T-cell (primary cell): ENCODE measurements at regions not wholly inside any gene's neighbourhood (a gene's known extent, or its start where the extent isn't known, plus 50 kb on each side); places are given as distances from the start of the nearest gene placed in this dataset.

Source experiments
- ATAC-seq, 4 experiments: fragments of 200-7000 bp in 3 of 4; fragments of 150-1000 bp in 1 of 4; cut with Tn5 transposase; replicated peaks in 1 of 4; 1 replicate in 3 of 4; 2 replicates in 1 of 4; pipeline ENCODE4 v1.10.0; 2021; ENCODE audit warnings: moderate library complexity in 3 of 4, mild to moderate bottlenecking in 2 of 4, moderate number of reproducible peaks in 1 of 4
- CTCF ChIA-PET, 2 donors: fragments of 300-600 bp; sonication (Branson Sonifier 250); formaldehyde crosslinking; loops; one replicate each; lab custom pipeline; 2022; ENCODE audit warnings: antibody characterized with exemption in 2 of 2; lab: Charles Lee
- POLR2A ChIA-PET, 2 donors: fragments of 300-600 bp; sonication (Branson Sonifier 250); formaldehyde crosslinking; loops; one replicate each; lab custom pipeline; 2022; ENCODE audit warnings: antibody characterized with exemption in 2 of 2; lab: Charles Lee
- DNase-seq, 35 experiments: peaks; one replicate each; pipeline versions ENCODE4 v3.0.0 to v3.0.0-alpha.2; 2013 to 2023
- H3K27ac ChIP-seq: one replicate; pipeline ENCODE4 v1.5.1; 2013; ENCODE audit warnings: low read length
- H3K27me3 ChIP-seq, 2 experiments: replicated peaks in 1 of 2; 1 replicate in 1 of 2; 2 replicates in 1 of 2; pipeline versions ENCODE4 v1.6.1 to v1.7.0; 2013; ENCODE audit warnings: low read length in 1 of 2, mixed read lengths in 1 of 2; ENCODE audit not compliant: control insufficient read depth in 2 of 2, insufficient read depth in 2 of 2; ENCODE audit errors: extremely low read depth in 1 of 2
- H3K36me3 ChIP-seq, 2 donors: 1 replicate in 1 of 2; 2 replicates in 1 of 2; pipeline versions ENCODE4 v1.6.1 to v1.7.0; 2013; ENCODE audit warnings: low read length in 1 of 2; ENCODE audit not compliant: control insufficient read depth in 2 of 2, insufficient read depth in 1 of 2; ENCODE audit errors: extremely low read depth in 1 of 2
- H3K4me1 ChIP-seq, 2 experiments: 1 replicate in 1 of 2; 2 replicates in 1 of 2; pipeline versions ENCODE4 v1.6.1 to v1.7.0; 2013; ENCODE audit warnings: low read length in 2 of 2, mixed read lengths in 1 of 2; ENCODE audit not compliant: insufficient read depth in 2 of 2, control insufficient read depth in 1 of 2; ENCODE audit errors: extremely low read depth in 1 of 2
- H3K4me3 ChIP-seq, 2 donors: 1 replicate in 1 of 2; 2 replicates in 1 of 2; pipeline versions ENCODE4 v1.5.1 to v1.7.0; 2013; ENCODE audit warnings: mild to moderate bottlenecking in 2 of 2, low read length in 1 of 2, moderate library complexity in 1 of 2; ENCODE audit not compliant: control insufficient read depth in 1 of 2; ENCODE audit errors: extremely low read depth in 1 of 2
- H3K9me3 ChIP-seq: 2 replicates; pipeline ENCODE4 v1.7.0; 2013
- H3K27ac Mint-ChIP-seq, 2 donors: one replicate each; pipeline ENCODE4 v1.8.0; 2020 to 2021; ENCODE audit warnings: mild to moderate bottlenecking in 2 of 2, mixed read lengths in 2 of 2
- H3K27me3 Mint-ChIP-seq, 2 donors: one replicate each; pipeline ENCODE4 v1.8.0; 2021 to 2022; ENCODE audit warnings: mixed read lengths in 2 of 2
- H3K36me3 Mint-ChIP-seq: one replicate; pipeline ENCODE4 v1.8.0; 2021; ENCODE audit warnings: mixed read lengths
- H3K4me1 Mint-ChIP-seq, 3 donors: one replicate each; pipeline ENCODE4 v1.8.0; 2020 to 2022; ENCODE audit warnings: mixed read lengths in 3 of 3, mild to moderate bottlenecking in 1 of 3
- H3K4me3 Mint-ChIP-seq, 3 donors: one replicate each; pipeline ENCODE4 v1.8.0; 2020 to 2022; ENCODE audit warnings: mild to moderate bottlenecking in 3 of 3, mixed read lengths in 3 of 3, moderate library complexity in 3 of 3
- H3K9me3 Mint-ChIP-seq, 3 donors: one replicate each; pipeline ENCODE4 v1.8.0; 2020 to 2022; ENCODE audit warnings: mixed read lengths in 3 of 3
- WGBS: methylation state at CpG from one replicate; pipeline ENCODE4 v1.1.5; 2013; ENCODE audit warnings: missing lambda C conversion rate; ENCODE audit not compliant: insufficient coverage; 5-methylcytosine and 5-hydroxymethylcytosine counted together

DNA sequence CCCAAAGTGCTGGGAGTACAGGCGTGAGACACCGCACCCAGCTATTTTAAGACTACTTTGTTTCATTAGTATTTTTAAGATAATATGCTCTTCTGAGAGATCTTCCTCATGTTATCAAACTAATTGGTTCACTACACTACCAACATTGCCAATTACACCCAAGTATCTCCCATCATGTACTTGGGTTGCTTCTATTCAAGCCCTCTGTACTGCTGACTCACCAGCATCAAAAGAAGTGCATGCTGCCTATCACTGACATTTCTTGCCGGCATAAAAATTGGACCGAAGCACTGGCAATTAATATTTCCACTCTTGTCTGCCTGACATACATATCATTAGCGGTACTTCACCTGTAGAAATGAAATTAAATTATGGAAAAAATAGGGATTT lies 164.2 kb upstream of the NBEA start:
- no peak overlapping the region for H3K4me3 Mint-ChIP-seq

DNA sequence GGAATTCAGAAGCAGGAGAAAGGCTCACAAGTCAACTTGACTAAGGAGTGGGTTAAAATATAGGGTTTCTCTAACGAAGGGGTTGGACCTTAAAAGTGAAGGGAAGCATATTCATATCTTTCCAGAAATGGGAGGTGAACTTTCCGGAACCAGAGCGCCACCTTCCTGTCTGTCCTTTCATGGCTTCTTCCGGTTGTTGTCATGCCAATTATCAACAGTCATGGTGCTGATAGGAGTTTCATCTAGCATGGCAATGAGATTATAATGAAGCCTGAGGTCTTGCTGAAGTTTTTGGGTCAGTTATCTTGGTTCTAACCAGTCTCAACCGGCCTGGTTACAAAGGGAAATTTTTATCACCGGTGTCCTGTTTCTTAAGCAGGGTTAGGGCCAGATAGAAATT lies 162.9 kb upstream of the NBEA start:
- POLR2A ChIA-PET: no interaction called here
- H3K4me3 Mint-ChIP-seq: no peak overlapping the region

More for the DNA sequence above, 164.2 kb upstream of the NBEA start:
- Histone ChIP-seq H3K27me3 (no peaks in the 10 kb centered on the region), H3K4me1 (no peaks in the 10 kb centered on the region), H3K9me3 (no peaks in the 10 kb centered on the region), H3K36me3 (no peaks in the 10 kb centered on the region), H3K27ac (no peak overlapping the region), H3K4me3 (no peak overlapping the region)
- peaks cover 0 to 4% (median 0%) of the 10 kb centered on the region in 3 donors for H3K9me3 Mint-ChIP-seq
- H3K36me3 Mint-ChIP-seq: no peaks in the 10 kb centered on the region
- POLR2A ChIA-PET: no interaction called here
- ATAC-seq (no peak), DNase-seq (no peak)
- CTCF ChIA-PET: no interaction called here
- H3K4me1 Mint-ChIP-seq: no peaks in the 10 kb centered on the region
- no CpG with 5 or more reads among the region's 5 CpGs for WGBS
- H3K27ac Mint-ChIP-seq: no peak overlapping the region
- peaks cover 0 to 3% of the 10 kb centered on the region in 2 donors for H3K27me3 Mint-ChIP-seq

DNA sequence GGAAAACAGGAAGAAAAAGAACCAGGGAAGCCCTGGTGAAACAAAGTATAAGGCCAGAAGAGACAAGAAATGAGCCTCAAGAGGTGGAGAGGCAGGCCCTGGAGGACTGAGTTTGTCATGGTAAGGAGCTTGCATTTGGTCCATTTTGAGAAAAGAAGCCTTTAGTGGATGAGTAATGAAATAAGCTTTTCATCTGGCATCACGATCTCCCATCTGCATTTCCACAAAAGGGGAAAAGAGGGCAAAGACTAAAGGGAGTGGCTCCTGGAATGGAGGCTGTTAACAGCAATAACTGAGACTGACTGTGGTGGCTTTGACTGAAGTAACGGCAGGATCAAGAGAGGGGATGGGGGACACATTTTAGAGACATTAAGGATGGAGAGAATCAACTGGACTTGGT lies 148.8 kb upstream of the NBEA start:
- ChIA-PET POLR2A (no interaction called here), CTCF (no interaction called here)
- H3K4me3 ChIP-seq: no peak overlapping the region
- H3K4me3 Mint-ChIP-seq: no peak overlapping the region
- H3K36me3 Mint-ChIP-seq: no peaks in the 10 kb centered on the region
- no peak overlapping the region for H3K27ac ChIP-seq
- H3K27me3 Mint-ChIP-seq: no peaks in the 10 kb centered on the region
- ATAC-seq: no peak
- H3K36me3 ChIP-seq: no peaks in the 10 kb centered on the region
- DNase-seq: no peak
- no peaks in the 10 kb centered on the region for H3K4me1 Mint-ChIP-seq
- H3K9me3 ChIP-seq: no peaks in the 10 kb centered on the region
- H3K27me3 ChIP-seq: no peaks in the 10 kb centered on the region
- H3K9me3 Mint-ChIP-seq: peaks cover 2 to 25% (median 3%) of the 10 kb centered on the region in 3 donors
- 91% methylated on average over 1 of the region's 2 CpGs for WGBS
- no peaks in the 10 kb centered on the region for H3K4me1 ChIP-seq
- H3K27ac Mint-ChIP-seq: no peak overlapping the region

More for the DNA sequence above, 162.9 kb upstream of the NBEA start:
- no peaks in the 10 kb centered on the region for H3K4me1 ChIP-seq
- H3K36me3 ChIP-seq: no peaks in the 10 kb centered on the region
- no peaks in the 10 kb centered on the region for H3K27me3 Mint-ChIP-seq
- CTCF ChIA-PET: no interaction called here
- ATAC-seq: no peak
- no peaks in the 10 kb centered on the region for H3K9me3 ChIP-seq
- no peaks in the 10 kb centered on the region for H3K4me1 Mint-ChIP-seq
- peaks cover 0 to 4% (median 0%) of the 10 kb centered on the region in 3 donors for H3K9me3 Mint-ChIP-seq
- H3K27ac Mint-ChIP-seq: no peak overlapping the region
- no peak for DNase-seq
- no peaks in the 10 kb centered on the region for H3K36me3 Mint-ChIP-seq
- WGBS: no CpG with 5 or more reads among the region's 6 CpGs
- no peaks in the 10 kb centered on the region for H3K27me3 ChIP-seq
- H3K4me3 ChIP-seq: no peak overlapping the region
- H3K27ac ChIP-seq: no peak overlapping the region

DNA sequence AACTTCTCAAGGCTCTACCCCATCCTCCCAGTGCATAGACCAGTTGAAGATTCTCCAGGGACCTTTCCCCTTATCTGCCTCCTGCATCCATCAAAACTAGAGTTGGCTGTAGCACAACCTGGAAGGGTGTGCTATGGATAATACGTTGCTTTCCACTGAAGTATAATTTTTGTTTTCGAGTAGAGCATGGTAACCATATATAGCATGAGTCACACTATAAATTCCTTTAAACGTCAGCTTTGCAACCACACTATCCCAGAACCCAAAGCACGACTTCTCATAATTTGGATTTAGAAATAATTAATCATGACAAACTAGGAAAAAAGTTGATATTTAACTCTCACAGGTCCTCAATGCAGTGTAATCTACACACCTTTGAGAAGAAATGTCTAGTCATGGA lies 138.3 kb upstream of the NBEA start:
- ChIA-PET CTCF (no interaction called here), POLR2A (no interaction called here)
- Mint-ChIP-seq H3K4me3 (no peak overlapping the region), H3K4me1 (no peaks in the 10 kb centered on the region), H3K9me3 (peaks cover 0 to 5% (median 4%) of the 10 kb centered on the region in 3 donors), H3K27me3 (no peaks in the 10 kb centered on the region), H3K36me3 (no peaks in the 10 kb centered on the region), H3K27ac (no peak overlapping the region)
- Histone ChIP-seq H3K9me3 (no peaks in the 10 kb centered on the region), H3K4me3 (no peak overlapping the region), H3K27ac (no peak overlapping the region), H3K4me1 (no peaks in the 10 kb centered on the region), H3K36me3 (no peaks in the 10 kb centered on the region), H3K27me3 (no peaks in the 10 kb centered on the region)
- no peak for DNase-seq
- ATAC-seq: no peak
- no CpG with 5 or more reads among the region's 4 CpGs for WGBS

DNA sequence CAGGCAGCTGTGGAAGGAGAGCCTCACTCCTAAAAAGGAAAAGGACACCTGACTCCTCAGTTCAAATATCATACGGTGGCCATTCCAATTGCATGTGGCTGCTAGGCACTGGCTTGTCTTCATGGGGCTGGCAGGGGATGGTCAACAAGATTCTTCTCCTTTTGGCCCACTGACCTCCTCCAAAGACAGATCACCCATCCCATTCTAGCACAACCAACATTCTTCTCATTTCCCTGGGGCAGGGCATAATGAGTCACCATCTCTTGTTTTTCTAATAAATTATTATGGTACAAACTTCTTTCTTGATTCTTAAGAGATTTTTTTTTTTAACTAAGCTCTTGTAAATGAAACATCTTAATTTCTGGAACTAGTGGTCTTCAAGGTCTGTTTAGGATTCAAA lies 136.7 kb upstream of the NBEA start:
- no peak for DNase-seq
- Mint-ChIP-seq H3K4me1 (no peaks in the 10 kb centered on the region), H3K27ac (no peak overlapping the region), H3K9me3 (peaks cover 0 to 5% (median 4%) of the 10 kb centered on the region in 3 donors), H3K36me3 (no peaks in the 10 kb centered on the region), H3K27me3 (no peaks in the 10 kb centered on the region), H3K4me3 (no peak overlapping the region)
- POLR2A ChIA-PET: no interaction called here
- Histone ChIP-seq H3K4me1 (no peaks in the 10 kb centered on the region), H3K27ac (no peak overlapping the region), H3K4me3 (no peak overlapping the region), H3K9me3 (no peaks in the 10 kb centered on the region), H3K36me3 (no peaks in the 10 kb centered on the region), H3K27me3 (no peaks in the 10 kb centered on the region)
- WGBS: no CpG with 5 or more reads among the region's 1 CpG
- no peak for ATAC-seq
- CTCF ChIA-PET: no interaction called here

DNA sequence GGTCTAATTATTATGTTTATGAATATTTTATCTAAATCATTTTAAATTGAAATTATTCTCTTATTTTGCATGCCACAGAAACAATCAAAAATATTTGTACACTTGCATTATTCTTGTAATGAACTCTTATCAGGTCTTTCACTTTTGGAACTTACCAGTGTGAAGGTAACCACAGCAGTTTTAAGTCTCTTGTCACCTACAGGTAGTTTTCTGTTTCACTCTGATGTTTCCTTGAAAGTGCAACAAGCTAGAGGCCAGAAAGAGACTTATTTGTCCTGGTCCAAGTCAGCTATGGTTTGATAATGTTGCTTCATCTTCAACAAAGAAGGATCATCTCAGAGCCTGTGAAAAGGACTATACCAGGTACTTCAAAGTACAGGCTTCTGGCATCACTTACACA lies 133.4 kb upstream of the NBEA start:
- H3K36me3 Mint-ChIP-seq: no peaks in the 10 kb centered on the region
- Histone ChIP-seq H3K4me1 (no peaks in the 10 kb centered on the region), H3K27me3 (no peaks in the 10 kb centered on the region), H3K4me3 (no peak overlapping the region), H3K36me3 (no peaks in the 10 kb centered on the region), H3K9me3 (no peaks in the 10 kb centered on the region), H3K27ac (no peak overlapping the region)
- H3K27ac Mint-ChIP-seq: no peak overlapping the region
- H3K27me3 Mint-ChIP-seq: no peaks in the 10 kb centered on the region
- H3K4me3 Mint-ChIP-seq: no peak overlapping the region
- ChIA-PET POLR2A (no interaction called here), CTCF (no interaction called here)
- DNase-seq (no peak), ATAC-seq (no peak)
- H3K9me3 Mint-ChIP-seq: peaks cover 12 to 20% (median 13%) of the 10 kb centered on the region in 3 donors
- no peaks in the 10 kb centered on the region for H3K4me1 Mint-ChIP-seq

DNA sequence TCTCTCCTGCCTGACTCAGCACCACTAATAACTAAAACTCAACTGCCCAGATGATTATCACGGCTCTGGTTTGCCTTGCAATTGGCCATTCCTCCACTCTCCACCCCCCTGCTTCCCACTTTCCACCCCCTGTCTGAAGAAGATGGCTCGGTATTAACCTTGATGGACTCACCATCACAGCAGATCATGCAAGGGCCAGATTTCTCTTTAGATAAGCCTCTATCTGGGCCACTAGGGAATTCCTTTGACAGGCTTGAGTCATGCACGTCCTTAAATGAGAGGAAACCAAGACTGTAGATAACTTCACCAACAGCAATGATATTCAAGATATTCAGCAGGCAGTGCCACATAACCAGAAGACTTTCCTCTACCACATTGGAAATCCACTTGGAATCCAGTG lies 131.1 kb upstream of the NBEA start:
- CTCF ChIA-PET: no interaction called here
- Mint-ChIP-seq H3K27me3 (no peaks in the 10 kb centered on the region), H3K27ac (no peak overlapping the region), H3K4me1 (no peaks in the 10 kb centered on the region), H3K36me3 (no peaks in the 10 kb centered on the region), H3K4me3 (no peak overlapping the region), H3K9me3 (peaks cover 12 to 20% (median 13%) of the 10 kb centered on the region in 3 donors)
- H3K4me1 ChIP-seq: no peaks in the 10 kb centered on the region
- H3K27me3 ChIP-seq: no peaks in the 10 kb centered on the region
- WGBS: 55% methylated on average over 2 of the region's 3 CpGs
- no peaks in the 10 kb centered on the region for H3K9me3 ChIP-seq
- no peak overlapping the region for H3K27ac ChIP-seq
- no peaks in the 10 kb centered on the region for H3K36me3 ChIP-seq
- ATAC-seq: no peak
- no peak for DNase-seq
- POLR2A ChIA-PET: no interaction called here
- no peak overlapping the region for H3K4me3 ChIP-seq
